GM21723 (cell line): ENCODE measurements at regions not wholly inside any gene's neighbourhood (a gene's known extent, or its start where the extent isn't known, plus 50 kb on each side); places are given as distances from the start of the nearest gene placed in this dataset.
A peak's percentile ranks its signal among the peaks of the same experiment; 100 is the strongest.
"Not testable (repeated sequence)": the region's sequence is repeated elsewhere in the genome, so short reads cannot be mapped to it uniquely, and the experiment has no call there.

ENCODE experiments used
- ATAC-seq: cut with Tn5 transposase; IDR thresholded peaks from one replicate; pipeline ENCODE4 v1.9.1; 2021; ENCODE audit warnings: mild to moderate bottlenecking, moderate library complexity; ENCODE audit not compliant: unreplicated experiment

GRCh38 chr2:18950361-18950851 lies 361.0 kb upstream of the NT5C1B start:
- no peak for ATAC-seq

GRCh38 chr2:18949871-18950270 lies 360.5 kb upstream of the NT5C1B start:
- ATAC-seq, result no peak

- peak; percentile 95 for ATAC-seq
Observed at GRCh38 chr2:18940184-18940583, 350.8 kb upstream of the NT5C1B start.

GRCh38 chr2:18939740-18940139 lies 350.4 kb upstream of the NT5C1B start:
- ATAC-seq, result not testable (repeated sequence)

GRCh38 chr2:18934886-18935285 lies 345.5 kb upstream of the NT5C1B start:
- ATAC-seq, result no peak

- ATAC-seq, result no peak
Observed at GRCh38 chr2:18932853-18933252, 343.5 kb upstream of the NT5C1B start.

- ATAC-seq, result no peak
Observed at GRCh38 chr2:18930971-18931370, 341.6 kb upstream of the NT5C1B start.

- ATAC-seq, result no peak
Observed at GRCh38 chr2:18927525-18928232, 338.3 kb upstream of the NT5C1B start.

- no peak for ATAC-seq
Observed at GRCh38 chr2:18926631-18927524, 337.5 kb upstream of the NT5C1B start.

- ATAC-seq, result no peak
Observed at GRCh38 chr2:18925296-18925695, 335.9 kb upstream of the NT5C1B start.

GRCh38 chr2:18924886-18925285 lies 335.5 kb upstream of the NT5C1B start:
- ATAC-seq, result no peak

GRCh38 chr2:18924386-18924785 lies 335.0 kb upstream of the NT5C1B start:
- ATAC-seq, result no peak

- no peak for ATAC-seq
Observed at GRCh38 chr2:18922276-18922675, 332.9 kb upstream of the NT5C1B start.

GRCh38 chr2:18918280-18918679 lies 328.9 kb upstream of the NT5C1B start:
- ATAC-seq, result no peak

GRCh38 chr2:18915227-18915626 lies 325.9 kb upstream of the NT5C1B start:
- ATAC-seq, result no peak

GRCh38 chr2:18913512-18913911 lies 324.1 kb upstream of the NT5C1B start:
- no peak for ATAC-seq

GRCh38 chr2:18912225-18912888 lies 323.0 kb upstream of the NT5C1B start:
- ATAC-seq, result no peak

GRCh38 chr2:18911416-18911815 lies 322.0 kb upstream of the NT5C1B start:
- no peak for ATAC-seq

GRCh38 chr2:18910843-18911242 lies 321.5 kb upstream of the NT5C1B start:
- no peak for ATAC-seq

GRCh38 chr2:18907937-18908336 lies 318.6 kb upstream of the NT5C1B start:
- ATAC-seq, result no peak

GRCh38 chr2:18907508-18907907 lies 318.1 kb upstream of the NT5C1B start:
- no peak for ATAC-seq
